HL-60 (cell line): ENCODE measurements at regions not wholly inside any gene's neighbourhood (a gene's known extent, or its start where the extent isn't known, plus 50 kb on each side); places are given as distances from the start of the nearest gene placed in this dataset.

Experiments used
- DNase-seq, 2 experiments: peaks; one replicate each; pipeline ENCODE4 v3.0.0-alpha.2; 2010 to 2020; ENCODE audit warnings: low read depth in 1 of 2, low spot score in 1 of 2
- H3K27ac ChIP-seq: fragments of 250-450 bp; sonication (Bioruptor Pico); replicated peaks from 2 replicates; pipeline ENCODE4 v1.5.1; 2020; ENCODE audit warnings: mild to moderate bottlenecking, moderate library complexity
- H3K27me3 ChIP-seq: fragments of 250-450 bp; sonication (Bioruptor Pico); 2 replicates; pipeline ENCODE4 v1.5.1; 2021; ENCODE audit warnings: mild to moderate bottlenecking, moderate library complexity; ENCODE audit not compliant: insufficient read depth, poor library complexity, severe bottlenecking
- H3K4me3 ChIP-seq: replicated peaks from 2 replicates; pipeline ENCODE4 v1.5.1; 2011; ENCODE audit warnings: mild to moderate bottlenecking, control low read depth, low read length; ENCODE audit not compliant: insufficient read depth
- CTCF ChIP-seq: IDR thresholded peaks from one replicate; pipeline ENCODE4 v1.5.1; 2011; ENCODE audit warnings: low read length, control low read depth, inconsistent platforms; ENCODE audit not compliant: insufficient read depth
- GABPA ChIP-seq: IDR thresholded peaks from 2 replicates; pipeline ENCODE4 v1.6.1; 2012; ENCODE audit warnings: low read depth
- POLR2AphosphoS5 ChIP-seq: IDR thresholded peaks from 2 replicates; pipeline ENCODE4 v1.6.1; 2012; ENCODE audit warnings: low read depth
- REST ChIP-seq: IDR thresholded peaks from 2 replicates; pipeline ENCODE4 v1.6.1; 2012; ENCODE audit warnings: low read depth; ENCODE audit not compliant: insufficient replicate concordance
- SPI1 ChIP-seq: IDR thresholded peaks from 2 replicates; pipeline ENCODE4 v1.6.1; 2012; ENCODE audit warnings: low read depth, mild to moderate bottlenecking, borderline replicate concordance

- Histone ChIP-seq H3K27me3 (no peaks in the 10 kb centered on the region), H3K4me3 (no peak overlapping the region), H3K27ac (no peak overlapping the region)
- TF ChIP-seq REST (no peak), GABPA (no peak), SPI1 (no peak), POLR2AphosphoS5 (no peak), CTCF (no peak)
- DNase-seq = no peak
These were observed 223.5 kb downstream of the TMEM161B start for GRCh38 chr5:88045165-88045564.

GRCh38 chr5:88034520-88034919 lies 234.1 kb downstream of the TMEM161B start:
- TF ChIP-seq REST (no peak), CTCF (no peak), SPI1 (no peak), GABPA (no peak), POLR2AphosphoS5 (no peak)
- Histone ChIP-seq H3K27ac (no peak overlapping the region), H3K27me3 (no peaks in the 10 kb centered on the region), H3K4me3 (no peak overlapping the region)
- DNase-seq = no peak

- Histone ChIP-seq H3K27ac (no peak overlapping the region), H3K4me3 (no peak overlapping the region), H3K27me3 (no peaks in the 10 kb centered on the region)
- no peak for DNase-seq
- TF ChIP-seq CTCF (no peak), REST (no peak), GABPA (no peak), POLR2AphosphoS5 (no peak), SPI1 (no peak)
These were observed 235.5 kb downstream of the TMEM161B start for GRCh38 chr5:88033191-88033590.
